PFSK-1 (cell line): ENCODE measurements at regions not wholly inside any gene's neighbourhood (a gene's known extent, or its start where the extent isn't known, plus 50 kb on each side); places are given as distances from the start of the nearest gene placed in this dataset.

ENCODE experiments used
- FOXP2 ChIP-seq: optimal IDR thresholded peaks from 2 replicates; pipeline ENCODE3; 2011; ENCODE audit warnings: borderline replicate concordance, control low read depth, inconsistent platforms; ENCODE audit not compliant: insufficient read depth; ENCODE audit errors: extremely low read length, extremely low read depth
- POLR2AphosphoS5 ChIP-seq: IDR thresholded peaks from 2 replicates; pipeline ENCODE4 v1.6.1; 2012; ENCODE audit warnings: low read depth, mild to moderate bottlenecking, control low read depth, low read length, moderate library complexity
- REST ChIP-seq, 2 experiments: IDR thresholded peaks; 2 replicates each; pipeline versions ENCODE4 v1.6.1 to v1.8.0; 2011 to 2012; ENCODE audit warnings: low read depth in 2 of 2, low read length in 2 of 2, control low read depth in 1 of 2, inconsistent platforms in 1 of 2, mild to moderate bottlenecking in 1 of 2, moderate library complexity in 1 of 2; ENCODE audit not compliant: insufficient read depth in 1 of 2
- SIN3A ChIP-seq: IDR thresholded peaks from 2 replicates; pipeline ENCODE4 v1.6.1; 2012; ENCODE audit warnings: mild to moderate bottlenecking, low read length, moderate library complexity, borderline replicate concordance; ENCODE audit not compliant: insufficient read depth
- TAF1 ChIP-seq: IDR thresholded peaks from 2 replicates; pipeline ENCODE4 v1.6.1; 2012; ENCODE audit warnings: low read length, control low read depth, borderline replicate concordance; ENCODE audit not compliant: insufficient read depth

GRCh38 chr9:78939311-78940065, 632.3 kb upstream of the TLE4 start:
- TF ChIP-seq POLR2AphosphoS5, result no peak
- no peak for TF ChIP-seq TAF1
- no peak for TF ChIP-seq REST (IDR thresholded peaks at IDR 0.05; ENCODE audit: insufficient read depth in 1 of 2, low read depth in 2 of 2, low read length in 2 of 2)
- no peak for TF ChIP-seq SIN3A
- no peak for TF ChIP-seq FOXP2

GRCh38 chr9:78940121-78940855, 631.5 kb upstream of the TLE4 start:
- TF ChIP-seq FOXP2 (no peak), REST (IDR thresholded peaks at IDR 0.05; ENCODE audit: insufficient read depth in 1 of 2, low read depth in 2 of 2, low read length in 2 of 2) (no peak), SIN3A (no peak), POLR2AphosphoS5 (no peak), TAF1 (no peak)

- no peak for TF ChIP-seq SIN3A
- no peak for TF ChIP-seq REST (IDR thresholded peaks at IDR 0.05; ENCODE audit: insufficient read depth in 1 of 2, low read depth in 2 of 2, low read length in 2 of 2)
- TF ChIP-seq FOXP2, result no peak
- no peak for TF ChIP-seq TAF1
- TF ChIP-seq POLR2AphosphoS5, result no peak
Observed at GRCh38 chr9:78954286-78954685, 617.5 kb upstream of the TLE4 start.

- TF ChIP-seq POLR2AphosphoS5 (no peak), TAF1 (no peak), REST (IDR thresholded peaks at IDR 0.05; ENCODE audit: insufficient read depth in 1 of 2, low read depth in 2 of 2, low read length in 2 of 2) (no peak), FOXP2 (no peak), SIN3A (no peak)
Observed at GRCh38 chr9:78958892-78959291, 612.9 kb upstream of the TLE4 start.
